GM12878 (cell line): ENCODE measurements at regions not wholly inside any gene's neighbourhood (a gene's known extent, or its start where the extent isn't known, plus 50 kb on each side); places are given as distances from the start of the nearest gene placed in this dataset.
A peak's percentile ranks its signal among the peaks of the same experiment; 100 is the strongest.

ENCODE experiments used
- ATAC-seq: fragments of 200-7000 bp; cut with Tn5 transposase; 3 replicates; pipeline ENCODE4 v1.9.1; 2020; ENCODE audit warnings: mild to moderate bottlenecking, moderate library complexity
- BruUV-seq: library from RNA; stranded (reverse); fragments of 400-500 nt; replicated peaks from 2 replicates; lab custom pipeline; 2021; lab: Mats Ljungman, UMichigan
- CTCF ChIA-PET: fragments of 300-600 bp; sonication (Branson Sonifier 250); formaldehyde crosslinking; extraction: SDS; loops from one replicate; lab custom pipeline; 2021; ENCODE audit warnings: inconsistent platforms; lab: Yijun Ruan, JAX
- POLR2A ChIA-PET: fragments of 350-600 bp; formaldehyde crosslinking; extraction: SDS; loops from one replicate; lab custom pipeline; 2021; ENCODE audit warnings: inconsistent platforms; lab: Charles Lee
- RAD21 ChIA-PET: fragments of 300-600 bp; sonication (Branson Sonifier 250); formaldehyde crosslinking; loops from one replicate; lab custom pipeline; 2023; ENCODE audit warnings: antibody characterized with exemption; ENCODE audit not compliant: unreplicated experiment; lab: Charles Lee
- SMC1A ChIA-PET: fragments of 300-600 bp; sonication (Branson Sonifier 250); formaldehyde crosslinking; loops from one replicate; lab custom pipeline; 2023; ENCODE audit not compliant: unreplicated experiment, uncharacterized antibody; lab: Charles Lee
- DNase-seq: peaks from one replicate; pipeline ENCODE4 v3.0.0-alpha.2; 2011; ENCODE audit warnings: low read depth, low spot score
- FAIRE-seq: peaks from 3 replicates; lab custom pipeline; 2011; peaks lifted over from hg19 to GRCh38; lab: Jason Lieb, UNC
- H2AFZ ChIP-seq: 2 replicates; pipeline ENCODE4 v1.6.0; 2011; ENCODE audit warnings: low read depth, low read length, control low read depth; ENCODE audit not compliant: control insufficient read depth
- H3K27ac ChIP-seq: 2 replicates; pipeline ENCODE4 v1.5.1; 2011; ENCODE audit warnings: control low read depth; ENCODE audit not compliant: control insufficient read depth, insufficient read depth
- H3K27me3 ChIP-seq, 2 experiments: replicated peaks in 1 of 2; 2 replicates each; pipeline versions ENCODE4 v1.6.0 to v1.6.1; 2011; ENCODE audit warnings: low read length in 1 of 2; ENCODE audit not compliant: control insufficient read depth in 2 of 2, insufficient read depth in 2 of 2
- H3K36me3 ChIP-seq, 2 experiments: 2 replicates each; pipeline ENCODE4 v1.5.1; 2011; ENCODE audit warnings: low read length in 1 of 2; ENCODE audit not compliant: control insufficient read depth in 2 of 2, insufficient read depth in 2 of 2
- H3K4me1 ChIP-seq: 2 replicates; pipeline ENCODE4 v1.6.1; 2011; ENCODE audit warnings: mild to moderate bottlenecking, low read length, moderate library complexity, mixed read lengths; ENCODE audit not compliant: control insufficient read depth, insufficient read depth
- H3K4me2 ChIP-seq: 2 replicates; pipeline ENCODE4 v1.6.0; 2011; ENCODE audit warnings: control low read depth; ENCODE audit not compliant: control insufficient read depth, insufficient read depth
- H3K4me3 ChIP-seq: fragments of 200-600 bp; sonication (generic); 2 replicates; pipeline ENCODE4 v1.5.1; 2016
- H3K79me2 ChIP-seq: 2 replicates; pipeline ENCODE4 v1.6.0; 2011; ENCODE audit warnings: low read length; ENCODE audit not compliant: control insufficient read depth, insufficient read depth
- H3K9ac ChIP-seq: 2 replicates; pipeline ENCODE4 v1.8.0; 2011; ENCODE audit warnings: low read length, control low read depth, mixed read lengths; ENCODE audit not compliant: control insufficient read depth, insufficient read depth
- H3K9me3 ChIP-seq: replicated peaks from 3 replicates; pipeline ENCODE4 v1.5.1; 2011; ENCODE audit warnings: mild to moderate bottlenecking, low read length; ENCODE audit not compliant: control insufficient read depth, insufficient read depth
- H4K20me1 ChIP-seq: 2 replicates; pipeline ENCODE4 v1.6.0; 2011; ENCODE audit not compliant: control insufficient read depth, insufficient read depth
- JUNB ChIP-seq: IDR thresholded peaks from 2 replicates; pipeline ENCODE4 v1.6.1; 2016; ENCODE audit warnings: antibody characterized with exemption, mild to moderate bottlenecking
- MEF2B ChIP-seq: fragments of 450-650 bp; IDR thresholded peaks from 2 replicates; pipeline ENCODE4 v1.6.1; 2018; ENCODE audit warnings: mild to moderate bottlenecking, moderate library complexity; ENCODE audit not compliant: partially characterized antibody, poor library complexity, severe bottlenecking
- MTA3 ChIP-seq: IDR thresholded peaks from 2 replicates; pipeline ENCODE4 v1.6.1; 2012; ENCODE audit warnings: low read length, inconsistent platforms, borderline replicate concordance
- MYC ChIP-seq: IDR thresholded peaks from 2 replicates; pipeline ENCODE4 v1.6.1; 2011; ENCODE audit warnings: mild to moderate bottlenecking, low read length, moderate library complexity, inconsistent platforms; ENCODE audit not compliant: insufficient read depth, insufficient replicate concordance, insufficient read length, severe bottlenecking
- SIN3A ChIP-seq: IDR thresholded peaks from 2 replicates; pipeline ENCODE4 v1.6.1; 2012; ENCODE audit warnings: low read depth, low read length, improper control_type of control experiment
- SMARCA5 ChIP-seq: fragments of 450-650 bp; IDR thresholded peaks from 2 replicates; pipeline ENCODE4 v1.6.1; 2017; ENCODE audit warnings: mild to moderate bottlenecking
- SRF ChIP-seq, 2 experiments: IDR thresholded peaks; 2 replicates each; pipeline ENCODE4 v1.6.1; 2011; ENCODE audit warnings: low read depth in 2 of 2, low read length in 2 of 2, mild to moderate bottlenecking in 1 of 2, moderate library complexity in 1 of 2
- YY1 ChIP-seq: IDR thresholded peaks from 2 replicates; pipeline ENCODE4 v1.6.1; 2011; ENCODE audit warnings: low read depth, mild to moderate bottlenecking, low read length
- ZBTB40 ChIP-seq: fragments of 450-650 bp; IDR thresholded peaks from 2 replicates; pipeline ENCODE4 v1.6.1; 2016; ENCODE audit warnings: mild to moderate bottlenecking, moderate library complexity, borderline replicate concordance
- WGBS: methylation state at CpG from one replicate; pipeline ENCODE4 v1.1.6; 2016; ENCODE audit warnings: low lambda C conversion rate; ENCODE audit not compliant: insufficient replicate concordance, insufficient coverage; ENCODE audit errors: missing lambda C conversion rate; 5-methylcytosine and 5-hydroxymethylcytosine counted together
- in situ Hi-C: fragments of 300-500 bp; cut with MboI; formaldehyde crosslinking; loops from 9 replicates; pipeline ENCODE4 v1.14.3; 2018; ENCODE audit warnings: mixed read lengths
- intact Hi-C: fragments of 100-400 bp; cut with micrococcal nuclease; formaldehyde crosslinking; loops from one replicate; pipeline ENCODE4 v1.14.2; 2022; ENCODE audit not compliant: unreplicated experiment
- TF ChIP-seq, protein P1 (sequence below): fragments of 450-650 bp; IDR thresholded peaks from 2 replicates; pipeline ENCODE4 v1.6.1; 2017; ENCODE audit warnings: low read depth, mild to moderate bottlenecking, moderate library complexity

GRCh38 chr10:83541046-83541445 lies 598.3 kb upstream of the GHITM start:
- in situ Hi-C loops (no loop called here), intact Hi-C loops (loop anchor here (5.0 to 10.0 kb wide), 3 partner anchors 141 to 454 kb away; no protein-coding TSS in a partner anchor)
- Histone ChIP-seq H3K36me3 (no peaks in the 10 kb centered on the region), H3K9ac (no peak overlapping the region), H3K4me1 (peaks cover 31% of the 10 kb centered on the region), H3K27ac (no peak overlapping the region; the same call in 1 of the 2 replicates), H3K4me2 (peak overlapping the region; percentile 50; the same call in 1 of the 2 replicates), H3K27me3 (no peaks in the 10 kb centered on the region), H4K20me1 (no peaks in the 10 kb centered on the region), H3K9me3 (no peaks in the 10 kb centered on the region), H3K79me2 (no peaks in the 10 kb centered on the region), H3K4me3 (no peak overlapping the region), H2AFZ (no peak overlapping the region)
- FAIRE-seq (no peak), ATAC-seq (no peak), DNase-seq (no peak)
- ChIA-PET SMC1A (interaction anchor here (0.8 to 1.5 kb wide), 4 partner anchors 10 to 17 kb away, joined by 3 to 5 read pairs (median 3); no protein-coding TSS in a partner anchor), POLR2A (no interaction called here), RAD21 (interaction anchor here (1.7 kb wide), 1 partner anchor 45 kb away, joined by 4 read pairs; no protein-coding TSS in a partner anchor), CTCF (interaction anchor here (0.9 to 1.5 kb wide), 3 partner anchors 22 to 332 kb away, joined by 3 read pairs; no protein-coding TSS in a partner anchor)
- 0% methylated on average over 1 of the region's 1 CpG for WGBS
- no TSS peak for BruUV-seq
- TF ChIP-seq MYC, result no peak
- no peak for TF ChIP-seq SRF (IDR thresholded peaks at IDR 0.05; ENCODE audit: low read depth in 2 of 2, low read length in 2 of 2)
- TF ChIP-seq JUNB, result peak; percentile 16; the same call in 1 of the 2 replicates
- TF ChIP-seq SIN3A, result no peak
- no peak for TF ChIP-seq MEF2B

- peaks cover 31% of the 10 kb centered on the region for H3K4me1 ChIP-seq
- H3K27me3 ChIP-seq, result no peaks in the 10 kb centered on the region
- H4K20me1 ChIP-seq, result no peaks in the 10 kb centered on the region
- H3K4me3 ChIP-seq, result no peak overlapping the region
- FAIRE-seq, result peak; percentile 23
- peak; percentile 92 for DNase-seq
- ChIA-PET RAD21 (interaction anchor here (0.6 kb wide), 1 partner anchor 647 kb away, joined by 4 read pairs; no protein-coding TSS in a partner anchor), SMC1A (interaction anchor here (0.8 to 3.1 kb wide), 4 partner anchors 11 to 328 kb away, joined by 3 to 9 read pairs (median 4); no protein-coding TSS in a partner anchor), CTCF (no interaction called here), POLR2A (no interaction called here)
- no peak overlapping the region for H3K9ac ChIP-seq
- H3K4me2 ChIP-seq, result peak overlapping the region; percentile 60
- peak overlapping the region; percentile 32 for H3K27ac ChIP-seq
- H3K9me3 ChIP-seq, result no peaks in the 10 kb centered on the region
- H2AFZ ChIP-seq, result no peak overlapping the region; the same call in 1 of the 2 replicates
- H3K79me2 ChIP-seq, result no peaks in the 10 kb centered on the region; the same call in 1 of the 2 replicates
- intact Hi-C loops (loop anchor here (5.0 to 10.0 kb wide), 3 partner anchors 139 to 452 kb away; no protein-coding TSS in a partner anchor), in situ Hi-C loops (no loop called here)
- ATAC-seq, result peak; percentile 77
- WGBS, result 43% methylated on average over 4 of the region's 4 CpGs
- no peaks in the 10 kb centered on the region for H3K36me3 ChIP-seq
- BruUV-seq, result no TSS peak
- TF ChIP-seq MTA3 (peak; percentile 81), SMARCA5 (no peak), YY1 (no peak), ZBTB40 (no peak)
- TF ChIP-seq, protein P1, sequence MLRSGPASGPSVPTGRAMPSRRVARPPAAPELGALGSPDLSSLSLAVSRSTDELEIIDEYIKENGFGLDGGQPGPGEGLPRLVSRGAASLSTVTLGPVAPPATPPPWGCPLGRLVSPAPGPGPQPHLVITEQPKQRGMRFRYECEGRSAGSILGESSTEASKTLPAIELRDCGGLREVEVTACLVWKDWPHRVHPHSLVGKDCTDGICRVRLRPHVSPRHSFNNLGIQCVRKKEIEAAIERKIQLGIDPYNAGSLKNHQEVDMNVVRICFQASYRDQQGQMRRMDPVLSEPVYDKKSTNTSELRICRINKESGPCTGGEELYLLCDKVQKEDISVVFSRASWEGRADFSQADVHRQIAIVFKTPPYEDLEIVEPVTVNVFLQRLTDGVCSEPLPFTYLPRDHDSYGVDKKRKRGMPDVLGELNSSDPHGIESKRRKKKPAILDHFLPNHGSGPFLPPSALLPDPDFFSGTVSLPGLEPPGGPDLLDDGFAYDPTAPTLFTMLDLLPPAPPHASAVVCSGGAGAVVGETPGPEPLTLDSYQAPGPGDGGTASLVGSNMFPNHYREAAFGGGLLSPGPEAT, result no peak
Observed at GRCh38 chr10:83542774-83543411, 596.4 kb upstream of the GHITM start.
